HG02571 (cell line): ENCODE measurements at regions not wholly inside any gene's neighbourhood (a gene's known extent, or its start where the extent isn't known, plus 50 kb on each side); places are given as distances from the start of the nearest gene placed in this dataset.
"Not testable (repeated sequence)": the region's sequence is repeated elsewhere in the genome, so short reads cannot be mapped to it uniquely, and the experiment has no call there.

Source experiments
- ATAC-seq: cut with Tn5 transposase; IDR thresholded peaks from one replicate; pipeline ENCODE4 v1.9.1; 2021; ENCODE audit warnings: mild to moderate bottlenecking, moderate library complexity; ENCODE audit not compliant: unreplicated experiment

- no peak for ATAC-seq
Measured at GRCh38 chr7:34207810-34208209, 302.5 kb downstream of the BMPER start.

GRCh38 chr7:34208878-34209621, 303.7 kb downstream of the BMPER start:
- no peak for ATAC-seq

- ATAC-seq: no peak
Measured at GRCh38 chr7:34211018-34211417, 305.7 kb downstream of the BMPER start.

DNA sequence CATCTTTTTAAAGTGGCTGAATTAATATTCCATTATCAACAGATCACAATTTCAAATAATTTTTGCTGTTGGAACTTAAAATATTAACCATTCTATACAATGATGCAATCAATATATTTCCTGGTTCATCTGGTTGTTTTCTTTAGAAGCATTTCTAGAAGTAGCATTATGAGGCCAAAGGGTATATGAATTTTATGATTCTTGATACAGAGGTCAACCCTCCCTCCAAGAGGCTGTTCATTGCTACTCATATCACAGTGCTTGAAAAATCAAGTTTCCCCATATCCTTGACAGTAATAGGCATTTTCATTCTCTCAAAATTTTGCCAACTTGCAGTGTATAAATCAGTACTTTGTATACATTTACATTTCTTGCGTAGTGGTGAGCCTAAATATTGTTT, 312.6 kb downstream of the BMPER start:
- no peak for ATAC-seq

DNA sequence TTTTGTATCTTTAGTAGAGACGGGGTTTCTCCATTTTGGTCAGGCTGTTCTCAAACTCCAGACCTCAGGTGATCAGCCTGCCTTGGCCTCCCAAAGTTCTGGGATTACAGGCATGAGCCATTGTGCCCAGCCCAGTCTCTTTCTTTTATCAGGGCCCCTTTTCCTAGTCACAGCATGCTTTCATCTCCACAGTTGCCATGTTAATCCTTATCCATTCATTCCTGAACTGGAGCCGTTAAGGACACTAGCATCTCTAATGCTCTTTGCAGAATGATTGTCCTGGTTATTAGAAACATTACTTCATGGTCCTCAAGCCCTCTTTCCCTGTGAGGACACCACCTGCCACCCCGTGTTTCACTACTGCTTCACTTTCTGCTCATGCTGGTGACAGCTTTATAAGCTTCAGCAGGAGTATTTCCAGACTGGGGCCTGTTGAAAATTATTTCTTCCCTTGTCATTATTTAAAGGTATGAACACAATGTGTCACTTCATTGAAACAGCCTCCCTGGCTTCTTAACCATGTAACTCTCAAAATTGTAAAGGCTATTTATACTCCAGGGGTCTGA, 313.9 kb downstream of the BMPER start:
- ATAC-seq: no peak

DNA sequence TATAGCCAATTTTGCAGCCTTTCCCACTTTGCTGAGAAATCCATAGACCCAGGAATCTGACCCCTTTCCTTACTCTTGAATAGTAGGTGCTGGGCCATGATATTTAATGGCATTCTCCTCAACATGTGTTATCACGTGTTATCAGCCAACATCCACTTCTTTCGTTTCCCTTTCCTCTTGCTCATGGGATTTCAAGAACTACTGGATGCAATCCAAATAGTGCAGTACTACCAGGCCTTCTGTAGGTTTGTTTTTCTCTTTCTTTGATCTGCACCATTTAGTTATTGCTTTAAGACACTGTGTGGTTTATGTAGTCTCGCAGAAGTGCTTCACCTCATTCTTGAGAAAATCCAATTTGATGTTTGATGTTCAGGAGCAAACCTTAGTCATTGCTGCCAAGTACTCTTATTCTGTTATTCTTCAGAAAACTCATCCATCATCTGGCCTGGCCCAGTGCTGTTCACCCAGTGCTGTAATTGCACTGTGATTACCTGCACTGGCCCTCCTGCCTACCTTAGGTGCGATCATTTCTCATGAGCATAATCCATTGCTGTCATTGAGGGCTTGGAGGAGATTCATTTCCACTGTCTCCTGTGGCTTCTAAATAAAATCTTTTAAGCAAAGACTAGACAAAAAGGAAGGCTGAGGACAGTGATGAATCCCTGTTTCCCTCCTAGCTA, 315.3 kb downstream of the BMPER start:
- no peak for ATAC-seq

GRCh38 chr7:34222316-34222715, 317.0 kb downstream of the BMPER start:
- ATAC-seq: no peak

GRCh38 chr7:34222722-34223121, 317.4 kb downstream of the BMPER start:
- ATAC-seq: no peak

DNA sequence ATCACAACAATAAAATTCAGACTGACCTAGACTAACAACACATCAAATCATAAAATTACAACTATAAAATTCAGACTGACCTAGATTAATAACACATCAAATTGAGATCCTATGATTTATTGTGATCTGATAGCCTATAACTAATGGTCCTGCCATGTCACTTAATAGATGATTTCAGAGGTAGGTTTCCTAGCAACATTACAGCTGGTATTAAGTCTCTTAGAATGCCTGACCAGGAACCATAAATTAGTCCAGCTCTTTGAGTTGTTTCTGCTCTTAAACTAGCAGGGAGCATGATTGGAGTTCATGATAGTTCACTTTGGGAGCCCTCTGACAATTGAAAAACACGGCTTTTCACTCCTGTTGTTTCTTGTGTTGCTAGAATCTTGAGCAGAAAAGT, 318.9 kb downstream of the BMPER start:
- ATAC-seq: no peak

GRCh38 chr7:34225193-34225592, 319.9 kb downstream of the BMPER start:
- no peak for ATAC-seq

GRCh38 chr7:34227525-34227924, 322.2 kb downstream of the BMPER start:
- no peak for ATAC-seq

DNA sequence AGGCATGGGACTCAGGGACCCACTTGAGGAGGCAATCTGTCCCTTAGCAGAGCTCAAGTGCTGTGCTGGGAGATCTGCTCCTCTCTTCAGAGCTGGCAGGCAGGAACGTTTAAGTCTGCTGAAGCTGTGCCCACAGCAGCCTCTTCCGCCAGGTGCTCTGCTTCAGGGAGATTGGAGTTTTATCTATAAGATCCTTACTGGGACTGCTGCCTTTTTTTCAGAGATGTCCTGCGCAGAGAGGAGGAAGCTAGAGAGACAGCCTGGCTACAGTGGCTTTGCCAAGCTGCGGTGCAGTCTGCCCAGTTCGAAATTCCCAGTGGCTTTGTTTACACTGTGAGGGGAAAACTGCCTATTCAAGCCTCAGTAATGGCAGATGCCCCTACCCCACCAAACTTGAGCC, 329.8 kb downstream of the BMPER start:
- ATAC-seq: not testable (repeated sequence)

DNA sequence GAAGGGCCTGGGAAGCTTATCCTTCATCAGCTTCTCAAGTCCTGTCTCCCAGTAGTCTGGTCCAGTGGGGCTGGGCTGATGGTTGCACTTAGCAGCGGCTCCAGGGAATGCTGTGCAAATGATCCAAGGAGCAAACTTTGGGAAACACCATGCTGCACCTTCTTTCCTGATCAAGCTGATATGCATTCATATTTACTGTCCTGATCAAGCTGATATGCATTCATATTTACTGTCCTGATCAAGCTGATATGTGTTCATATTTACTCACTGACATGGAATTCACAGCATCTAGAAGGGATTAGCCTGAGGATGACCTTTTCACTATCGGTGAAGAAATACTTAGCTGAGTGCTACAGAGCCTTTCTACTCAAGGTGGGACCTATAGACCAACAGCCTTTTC, 330.7 kb downstream of the BMPER start:
- ATAC-seq: no peak

GRCh38 chr7:34236839-34237492, 331.6 kb downstream of the BMPER start:
- ATAC-seq: no peak

GRCh38 chr7:34237493-34237849, 332.1 kb downstream of the BMPER start:
- ATAC-seq: no peak

DNA sequence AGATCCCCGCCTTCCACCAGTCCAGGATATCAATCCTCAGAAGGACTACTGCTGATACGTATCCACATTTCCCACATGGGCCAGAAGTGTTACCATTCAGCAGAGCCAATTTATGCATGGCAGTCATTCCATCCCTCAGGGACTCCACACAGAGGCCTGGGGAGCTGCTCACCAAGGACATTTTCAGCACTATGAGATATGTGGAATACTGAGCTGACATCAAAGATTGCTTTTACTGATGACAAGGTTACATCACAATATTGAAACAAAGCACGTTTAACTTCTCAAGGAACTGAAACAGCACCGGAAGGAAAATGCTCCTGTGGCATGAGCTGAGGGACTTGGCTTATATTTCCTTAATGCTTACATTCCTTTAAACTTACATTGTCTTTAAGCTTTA, 335.1 kb downstream of the BMPER start:
- no peak for ATAC-seq

DNA sequence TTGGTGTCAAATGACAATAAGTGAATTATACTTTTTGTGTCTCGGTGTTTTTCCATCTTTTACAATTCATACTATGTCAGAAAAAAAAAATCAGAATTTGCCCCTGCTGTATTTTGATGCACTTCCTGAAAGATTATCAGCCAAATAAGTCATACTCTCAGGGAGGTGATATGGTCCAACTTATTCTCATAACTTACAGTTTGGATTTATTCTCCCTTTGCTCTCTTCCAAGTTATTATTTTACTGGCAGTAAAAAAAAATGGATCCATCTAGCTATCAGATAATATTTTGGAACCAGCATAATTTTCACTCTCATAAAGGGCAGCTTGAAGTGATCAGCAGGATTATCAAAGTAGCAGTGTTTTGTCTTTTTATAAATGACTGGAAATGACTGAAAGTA, 337.1 kb downstream of the BMPER start:
- no peak for ATAC-seq

- no peak for ATAC-seq
Measured at GRCh38 chr7:34245246-34245645, 339.9 kb downstream of the BMPER start.

DNA sequence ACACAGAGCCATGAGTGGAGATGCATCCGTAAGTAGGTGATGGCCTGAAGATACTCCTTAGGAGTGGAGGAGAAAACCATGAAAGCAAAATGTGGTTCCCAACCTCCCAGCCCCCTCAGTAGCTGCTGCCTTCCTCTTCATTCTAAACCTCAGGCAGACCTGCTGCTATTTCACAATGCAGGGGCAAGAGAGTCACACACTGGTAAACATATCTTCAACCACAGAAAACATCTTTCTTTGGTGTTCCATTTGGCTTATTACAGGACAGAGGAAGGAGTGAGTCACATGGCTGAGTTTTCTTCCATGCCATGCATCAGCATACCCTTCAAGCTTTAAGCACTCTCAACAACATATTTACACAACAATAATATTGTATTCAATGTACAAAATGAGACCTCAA, 342.1 kb downstream of the BMPER start:
- no peak for ATAC-seq

DNA sequence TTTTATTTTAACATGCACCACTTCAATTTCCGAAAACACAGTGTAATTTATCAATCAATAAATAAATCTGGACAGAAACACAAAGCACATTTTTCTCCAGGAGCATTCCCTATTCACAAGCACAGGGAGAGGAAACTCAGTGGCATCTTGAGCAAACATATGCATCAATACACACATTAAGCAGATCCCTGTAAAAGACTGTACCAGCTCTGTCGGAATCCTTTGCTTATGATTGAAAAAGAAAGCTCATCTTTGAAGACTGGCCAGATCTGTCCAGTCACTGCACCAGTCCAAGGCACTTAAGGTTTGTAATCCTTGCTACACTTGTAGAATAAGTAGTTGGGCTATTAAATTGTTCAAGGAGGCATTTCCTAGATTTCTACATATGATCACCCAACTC, 343.9 kb downstream of the BMPER start:
- no peak for ATAC-seq

DNA sequence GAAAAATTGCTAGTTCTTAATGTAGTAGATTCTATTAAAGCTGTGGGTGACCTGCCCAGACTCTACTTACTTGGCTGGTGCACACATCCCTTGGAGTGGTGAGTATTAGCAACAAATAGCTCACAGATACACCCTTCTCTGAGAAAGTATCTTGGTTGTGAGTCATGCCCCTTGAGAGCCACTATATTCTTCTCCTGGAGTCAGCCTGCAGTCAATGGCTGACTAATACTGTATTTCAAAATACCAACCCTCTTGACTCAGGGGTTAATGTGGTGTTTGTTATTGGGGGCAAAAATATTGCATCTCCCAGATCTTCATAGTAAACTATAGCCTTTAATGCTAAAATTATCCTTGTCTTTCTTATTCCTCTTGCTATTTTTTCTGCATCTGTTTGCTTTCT, 354.9 kb downstream of the BMPER start:
- ATAC-seq: no peak

DNA sequence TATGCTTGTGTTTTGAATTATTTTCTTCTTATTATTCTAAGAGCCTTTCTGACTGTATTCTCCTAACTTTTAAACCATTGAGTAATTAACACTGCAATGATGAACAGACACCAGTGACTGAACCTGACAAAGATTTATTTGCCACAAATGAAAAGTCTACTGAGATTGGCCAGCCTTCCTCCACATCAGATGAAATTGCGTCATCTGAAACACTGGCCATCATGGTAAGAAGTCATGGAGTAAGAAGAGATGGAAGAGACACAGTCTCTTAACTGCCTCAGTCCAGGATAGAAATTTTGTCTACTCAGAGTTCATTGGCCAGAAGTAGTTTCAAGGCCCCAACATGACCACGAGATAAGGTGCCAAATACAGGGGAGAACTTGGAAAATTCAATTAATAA, 357.8 kb downstream of the BMPER start:
- no peak for ATAC-seq
